Sigmoid colon (tissue), 6 donors: ENCODE measurements at regions not wholly inside any gene's neighbourhood (a gene's known extent, or its start where the extent isn't known, plus 50 kb on each side); places are given as distances from the start of the nearest gene placed in this dataset.

Experiments used
- DNase-seq: peaks from one replicate; pipeline ENCODE4 v3.0.0-alpha.2; 2019
- H3K27ac ChIP-seq, 4 donors: fragments of 200-600 bp; sonication (generic); one replicate each; pipeline ENCODE4 v1.5.1; 2016 to 2019; ENCODE audit warnings: mild to moderate bottlenecking in 1 of 4
- H3K27me3 ChIP-seq, 3 donors: fragments of 200-600 bp; sonication (generic); one replicate each; pipeline ENCODE4 v1.5.1; 2019; ENCODE audit warnings: mild to moderate bottlenecking in 1 of 3
- H3K36me3 ChIP-seq, 4 donors: fragments of 200-600 bp; sonication (generic); one replicate each; pipeline ENCODE4 v1.5.1; 2016 to 2019
- H3K4me1 ChIP-seq, 4 donors: fragments of 200-600 bp; sonication (generic); one replicate each; pipeline ENCODE4 v1.5.1; 2017 to 2019
- H3K4me3 ChIP-seq, 4 donors: fragments of 200-600 bp; sonication (generic); one replicate each; pipeline ENCODE4 v1.5.1; 2017 to 2019; ENCODE audit warnings: mild to moderate bottlenecking in 2 of 4, moderate library complexity in 1 of 4
- H3K9me3 ChIP-seq, 4 donors: fragments of 200-600 bp in 3 of 4; sonication (generic) in 3 of 4; one replicate each; pipeline versions ENCODE4 v1.5.1 to v1.6.1; 2013 to 2019
- CTCF ChIP-seq, 4 experiments: fragments of 450-650 bp in 3 of 4; fragments of 200-600 bp in 1 of 4; IDR thresholded peaks; one replicate each; pipeline ENCODE4 v1.5.1; 2016 to 2019; ENCODE audit warnings: antibody characterized with exemption in 4 of 4, mild to moderate bottlenecking in 3 of 4, moderate library complexity in 2 of 4
- EP300 ChIP-seq, 4 donors: sonication (generic); formaldehyde crosslinking; IDR thresholded peaks; one replicate each; pipeline ENCODE4 v1.6.1; 2017; ENCODE audit warnings: antibody characterized with exemption in 4 of 4
- POLR2A ChIP-seq, 2 donors: fragments of 450-650 bp; IDR thresholded peaks; one replicate each; pipeline ENCODE4 v1.6.1; 2016; ENCODE audit warnings: antibody characterized with exemption in 2 of 2, mild to moderate bottlenecking in 2 of 2, moderate library complexity in 2 of 2
- POLR2AphosphoS5 ChIP-seq, 4 donors: sonication (generic); formaldehyde crosslinking; IDR thresholded peaks; one replicate each; pipeline ENCODE4 v1.6.1; 2017; ENCODE audit warnings: antibody characterized with exemption in 4 of 4
- WGBS, 2 donors: extraction: QIAGEN DNeasy Blood & Tissue Kit; methylation state at CpG; one replicate each; pipeline ENCODE4 v1.1.7; 2013; 5-methylcytosine and 5-hydroxymethylcytosine counted together
- intact Hi-C: fragments of 100-400 bp; cut with DNase I; formaldehyde crosslinking; loops from one replicate; pipeline ENCODE4 v1.15.1; 2023
- donor health status: healthy with polysubstance abuse.
- donor health status: healthy.

DNA sequence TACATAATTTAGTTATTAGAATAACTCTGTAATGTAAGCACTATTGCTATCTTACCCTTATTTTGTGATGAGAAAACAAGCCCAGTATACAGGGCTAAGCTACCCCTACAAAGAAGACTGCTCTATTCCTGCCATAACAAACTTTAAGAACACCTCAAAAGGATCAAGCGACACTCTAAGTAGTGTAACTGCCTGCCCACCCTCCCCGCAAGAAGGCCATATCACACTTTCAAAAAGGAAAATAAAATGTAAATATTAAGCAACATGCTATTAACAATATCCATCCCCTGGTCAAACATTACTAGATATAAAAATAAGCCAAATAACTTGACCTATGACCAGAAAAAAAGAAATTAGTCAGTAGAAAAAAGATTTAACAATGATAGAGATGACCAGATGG, 741.7 kb upstream of the CNTNAP5 start:
- no peaks in the 10 kb centered on the region for H3K4me1 ChIP-seq
- no peak overlapping the region for H3K27ac ChIP-seq
- WGBS, 2 donors: 91 to 94% methylated on average over 2 of the region's 2 CpGs
- intact Hi-C loops: no loop called here
- no peak for DNase-seq
- no peaks in the 10 kb centered on the region for H3K9me3 ChIP-seq
- H3K4me3 ChIP-seq: no peak overlapping the region
- H3K36me3 ChIP-seq: no peaks in the 10 kb centered on the region
- no peak for TF ChIP-seq POLR2A (IDR thresholded peaks at IDR 0.05)
- no peak for TF ChIP-seq EP300 (IDR thresholded peaks at IDR 0.05)
- no peak for TF ChIP-seq POLR2AphosphoS5 (IDR thresholded peaks at IDR 0.05)
- no peak for TF ChIP-seq CTCF (IDR thresholded peaks at IDR 0.05)
- H3K27me3 ChIP-seq: no peaks in the 10 kb centered on the region

- H3K4me1 ChIP-seq: no peaks in the 10 kb centered on the region
- no peaks in the 10 kb centered on the region for H3K27me3 ChIP-seq
- H3K27ac ChIP-seq: no peak overlapping the region
- peaks cover 0 to 3% (median 0%) of the 10 kb centered on the region in 4 donors for H3K9me3 ChIP-seq
- H3K4me3 ChIP-seq: no peak overlapping the region
- intact Hi-C loops: no loop called here
- DNase-seq: no peak
- TF ChIP-seq CTCF (IDR thresholded peaks at IDR 0.05) (no peak), POLR2A (IDR thresholded peaks at IDR 0.05) (no peak), EP300 (IDR thresholded peaks at IDR 0.05) (no peak), POLR2AphosphoS5 (IDR thresholded peaks at IDR 0.05) (no peak)
- no peaks in the 10 kb centered on the region for H3K36me3 ChIP-seq
- WGBS, 2 donors: 67 to 75% methylated on average over 1 of the region's 1 CpG
Measured at GRCh38 chr2:123303731-123304130, 721.4 kb upstream of the CNTNAP5 start.
